NOMO-1 treated with DMSO at 0.1 percent for 48 hours (cell line): ENCODE measurements at regions not wholly inside any gene's neighbourhood (a gene's known extent, or its start where the extent isn't known, plus 50 kb on each side); places are given as distances from the start of the nearest gene placed in this dataset.

Experiments
- DNase-seq: peaks from one replicate; lab custom pipeline; 2025; ENCODE audit not compliant: unreplicated experiment; lab: John Stamatoyannopoulos, UW

DNA sequence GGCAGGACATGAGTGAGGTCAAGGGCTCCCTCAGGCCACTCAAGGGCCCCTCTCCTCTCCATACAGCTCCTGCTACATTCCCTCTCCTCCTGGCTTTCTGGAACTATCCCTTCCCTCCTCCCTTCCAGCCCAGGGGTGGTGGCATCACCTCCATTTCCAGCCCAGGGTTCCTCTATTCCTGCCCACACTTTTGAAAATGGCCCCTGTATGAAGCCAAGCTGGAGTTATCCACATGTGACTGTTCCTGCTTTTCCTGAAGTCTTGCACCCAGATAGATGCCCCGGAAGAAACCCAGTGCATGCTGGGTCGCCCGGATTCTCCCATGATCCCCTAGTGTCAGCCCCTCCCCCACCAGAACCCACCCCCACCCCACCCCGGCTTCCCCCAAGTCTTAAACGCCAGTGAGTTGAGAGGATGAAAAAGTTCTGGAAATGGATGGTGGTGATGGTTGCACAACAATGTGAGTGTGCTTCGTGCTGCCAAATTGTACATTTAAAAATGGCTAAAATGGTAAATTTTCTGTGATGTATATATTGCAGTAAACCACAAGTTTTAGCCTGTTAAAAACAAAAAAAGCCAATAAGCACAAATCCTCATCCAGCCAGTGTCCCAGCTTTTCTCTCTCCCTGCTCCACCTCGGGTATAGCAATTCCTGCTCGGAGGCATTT is 136.9 kb downstream of the SCARB1 start:
- peak; percentile 62 for DNase-seq

- DNase-seq: no peak
Measured at GRCh38 chr12:124725597-124726237, 137.9 kb downstream of the SCARB1 start.

- DNase-seq: no peak
Measured at GRCh38 chr12:124725099-124725498, 138.6 kb downstream of the SCARB1 start.

DNA sequence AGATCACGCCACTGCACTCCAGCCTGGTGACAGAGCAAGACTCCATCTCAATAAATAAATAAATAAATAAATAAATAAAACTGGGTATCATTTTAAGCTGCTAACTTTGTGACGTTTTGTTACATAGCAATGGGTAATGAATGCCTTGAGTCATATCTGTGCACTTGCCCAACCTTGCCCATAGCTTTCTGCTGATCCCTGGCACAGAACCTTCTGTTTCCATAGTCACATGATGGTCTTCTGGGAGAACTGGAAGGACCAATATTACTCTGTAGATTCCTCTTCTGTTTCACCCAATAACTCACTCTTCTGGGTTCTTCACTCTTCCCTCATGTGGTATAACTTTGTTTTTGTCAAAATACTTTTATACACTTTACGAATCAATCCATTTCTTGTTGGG is 140.8 kb downstream of the SCARB1 start:
- DNase-seq: no peak

GRCh38 chr12:124721501-124722162 is 142.0 kb downstream of the SCARB1 start:
- no peak for DNase-seq

DNA sequence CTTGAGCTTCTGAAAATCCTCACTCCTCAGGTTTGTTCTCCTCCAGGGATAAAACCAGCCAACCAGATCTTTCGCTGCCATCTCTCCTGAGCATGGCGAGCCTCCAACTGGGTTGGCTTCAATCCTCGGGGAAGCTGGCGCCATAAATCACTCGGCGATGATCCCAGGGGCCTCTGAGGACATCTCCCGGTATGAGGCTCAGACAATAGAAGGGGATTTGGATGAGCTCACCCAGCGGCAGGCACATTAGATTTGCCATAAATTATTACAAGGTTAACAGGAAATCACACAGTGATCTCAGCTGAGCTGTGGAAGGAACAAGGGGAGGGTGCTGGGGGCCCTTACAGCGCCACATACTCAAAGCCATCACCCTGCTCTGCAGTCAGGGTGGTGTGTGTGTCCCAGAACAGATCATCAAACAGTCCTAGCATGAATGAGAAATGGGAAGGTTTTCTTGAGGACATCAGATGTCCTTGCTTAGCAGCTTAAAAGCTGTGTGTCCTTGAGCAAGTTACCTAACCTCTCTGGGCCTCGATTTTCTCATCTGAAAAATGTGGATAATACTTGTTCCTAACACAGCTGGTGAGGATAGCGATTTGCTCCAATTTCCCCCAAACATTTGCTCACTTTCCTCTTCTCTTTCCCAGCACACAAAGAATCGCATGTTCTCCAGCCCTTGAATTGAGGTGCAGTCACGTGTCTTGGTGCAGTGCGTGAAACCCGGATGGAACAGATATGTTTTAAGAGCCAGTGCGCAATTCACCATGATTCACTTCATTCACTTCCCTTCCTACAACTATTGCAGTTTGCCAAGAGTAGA is 142.8 kb downstream of the SCARB1 start:
- DNase-seq: peak; percentile 75

- DNase-seq: no peak
Measured at GRCh38 chr12:124720004-124720680, 143.5 kb downstream of the SCARB1 start.

DNA sequence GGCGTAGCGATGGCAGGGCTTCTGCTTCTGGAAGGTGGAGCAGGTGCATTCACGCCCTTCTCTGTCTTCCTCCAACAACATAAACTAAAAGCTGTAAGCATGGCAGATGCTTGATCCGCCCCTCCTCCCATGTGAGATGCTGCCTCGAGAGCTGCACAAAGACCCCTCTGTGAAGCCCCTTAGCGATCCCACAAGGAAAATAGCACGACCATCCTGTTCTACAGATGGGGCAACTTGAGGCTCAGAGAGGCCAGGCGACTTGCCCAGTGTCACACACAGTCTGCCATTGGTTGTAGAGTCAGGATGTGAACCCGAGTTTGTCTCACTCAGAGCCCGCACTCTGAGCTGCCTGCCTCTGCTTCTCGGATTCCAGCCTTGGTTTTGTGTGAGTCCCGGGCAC is 144.4 kb downstream of the SCARB1 start:
- DNase-seq: no peak

GRCh38 chr12:124718458-124718857 is 145.2 kb downstream of the SCARB1 start:
- no peak for DNase-seq

GRCh38 chr12:124718036-124718435 is 145.6 kb downstream of the SCARB1 start:
- DNase-seq: no peak

- no peak for DNase-seq
Measured at GRCh38 chr12:124717318-124717717, 146.3 kb downstream of the SCARB1 start.

DNA sequence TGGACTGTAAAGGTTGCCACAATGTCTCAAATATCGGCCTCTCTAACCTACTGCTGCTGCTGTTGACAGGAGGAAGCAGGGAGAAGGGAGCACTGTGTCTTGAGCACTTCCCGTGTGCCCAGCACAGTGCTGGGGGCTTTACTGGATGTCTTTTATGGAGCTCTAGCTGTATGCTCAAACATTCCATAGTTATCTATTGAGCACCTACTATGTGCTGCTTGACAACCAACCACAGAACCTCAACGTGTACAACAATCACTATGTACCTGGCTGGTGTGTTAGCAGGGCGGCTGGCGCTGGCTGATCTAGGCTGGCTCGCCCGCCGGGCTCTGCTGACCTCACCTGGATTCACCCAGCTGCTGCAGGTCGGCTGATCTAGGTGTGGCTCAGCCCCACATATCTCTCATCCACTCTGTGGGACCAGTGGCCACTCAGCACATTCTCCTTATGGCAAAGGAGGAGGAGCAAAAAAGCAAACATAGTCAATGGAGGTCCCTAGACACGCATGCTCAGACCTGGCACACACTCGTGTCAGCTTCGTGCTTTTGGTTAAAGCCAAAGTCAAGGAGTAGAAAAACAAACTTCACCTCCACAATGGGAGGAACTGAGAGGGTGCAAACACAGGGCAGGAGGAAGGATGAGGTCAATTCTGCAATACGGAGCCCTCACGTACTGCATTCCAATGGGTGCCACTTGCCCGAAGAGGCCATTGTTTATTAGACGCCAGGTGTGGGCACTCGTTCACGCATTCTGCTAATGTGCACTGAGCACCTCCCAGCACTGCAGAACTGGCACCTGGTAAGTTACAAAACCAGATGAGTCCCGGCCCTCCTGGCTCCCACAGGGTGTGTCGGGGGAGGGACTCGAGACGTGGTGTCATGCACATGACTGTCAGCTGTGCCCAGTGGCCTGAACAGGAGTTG is 147.2 kb downstream of the SCARB1 start:
- DNase-seq: no peak

DNA sequence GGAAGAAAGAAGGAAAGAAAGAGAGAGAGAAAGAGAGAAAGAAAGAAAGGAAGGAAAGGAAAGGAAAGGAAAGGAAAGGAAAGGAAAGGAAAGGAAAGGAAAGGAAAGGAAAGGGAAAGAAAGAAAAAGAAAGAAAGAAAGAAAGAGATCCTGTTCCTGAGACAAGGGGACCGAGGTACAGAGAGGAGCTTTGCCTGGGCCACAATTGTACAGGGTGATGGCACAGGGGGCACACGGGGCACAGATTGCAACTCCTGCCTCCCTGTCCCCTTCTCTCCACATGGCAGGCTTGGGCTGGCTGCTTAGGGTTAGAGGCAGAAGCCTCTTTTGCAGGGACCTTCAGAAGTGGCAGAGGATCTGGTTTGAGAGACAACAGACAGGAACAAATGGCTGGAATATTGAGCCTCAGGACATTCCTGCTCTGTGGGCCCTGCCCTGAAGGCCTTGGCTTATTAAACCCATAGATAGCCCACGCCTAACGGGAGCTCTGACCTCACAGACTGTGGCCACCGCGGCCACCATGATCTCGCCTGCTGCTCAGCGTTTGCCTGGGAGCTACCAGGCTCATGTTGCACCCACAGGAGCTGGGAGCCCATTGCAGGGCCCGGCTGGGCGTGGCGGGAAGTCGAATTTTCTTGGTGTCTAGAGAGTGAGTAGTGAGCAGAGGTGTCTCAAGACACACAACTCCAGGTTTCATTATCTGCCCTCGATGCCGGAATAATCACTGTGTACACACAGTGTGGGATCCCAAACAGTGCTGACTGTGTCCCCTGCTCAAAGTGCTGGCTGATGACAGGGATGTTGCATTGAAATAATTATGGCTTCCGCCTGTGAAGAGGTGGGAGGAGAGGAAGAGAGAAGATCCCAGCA is 147.9 kb upstream of the NCOR2 start:
- no peak for DNase-seq

- DNase-seq: peak; percentile 88
Measured at GRCh38 chr12:124713436-124714082, 146.1 kb upstream of the NCOR2 start.

GRCh38 chr12:124713041-124713435 is 145.6 kb upstream of the NCOR2 start:
- peak; percentile 33 for DNase-seq

DNA sequence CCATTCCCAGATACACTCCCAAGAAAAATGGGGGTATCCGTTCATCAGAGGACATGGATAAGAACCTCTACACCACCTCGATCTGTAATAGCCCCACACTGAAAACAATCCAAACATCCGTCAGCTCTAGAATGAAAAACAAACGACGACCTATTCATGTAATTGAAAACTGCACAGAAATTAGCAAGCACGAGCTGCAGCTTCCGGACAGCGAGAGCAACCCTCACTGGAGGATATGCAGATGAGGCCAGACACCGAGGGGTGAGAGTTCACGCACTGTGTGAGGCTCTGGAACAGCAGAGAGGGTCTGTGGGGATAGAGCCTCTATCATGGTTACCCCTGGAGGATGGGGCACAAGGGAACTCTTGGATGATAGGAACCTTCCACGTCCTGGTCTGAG is 143.9 kb upstream of the NCOR2 start:
- no peak for DNase-seq

DNA sequence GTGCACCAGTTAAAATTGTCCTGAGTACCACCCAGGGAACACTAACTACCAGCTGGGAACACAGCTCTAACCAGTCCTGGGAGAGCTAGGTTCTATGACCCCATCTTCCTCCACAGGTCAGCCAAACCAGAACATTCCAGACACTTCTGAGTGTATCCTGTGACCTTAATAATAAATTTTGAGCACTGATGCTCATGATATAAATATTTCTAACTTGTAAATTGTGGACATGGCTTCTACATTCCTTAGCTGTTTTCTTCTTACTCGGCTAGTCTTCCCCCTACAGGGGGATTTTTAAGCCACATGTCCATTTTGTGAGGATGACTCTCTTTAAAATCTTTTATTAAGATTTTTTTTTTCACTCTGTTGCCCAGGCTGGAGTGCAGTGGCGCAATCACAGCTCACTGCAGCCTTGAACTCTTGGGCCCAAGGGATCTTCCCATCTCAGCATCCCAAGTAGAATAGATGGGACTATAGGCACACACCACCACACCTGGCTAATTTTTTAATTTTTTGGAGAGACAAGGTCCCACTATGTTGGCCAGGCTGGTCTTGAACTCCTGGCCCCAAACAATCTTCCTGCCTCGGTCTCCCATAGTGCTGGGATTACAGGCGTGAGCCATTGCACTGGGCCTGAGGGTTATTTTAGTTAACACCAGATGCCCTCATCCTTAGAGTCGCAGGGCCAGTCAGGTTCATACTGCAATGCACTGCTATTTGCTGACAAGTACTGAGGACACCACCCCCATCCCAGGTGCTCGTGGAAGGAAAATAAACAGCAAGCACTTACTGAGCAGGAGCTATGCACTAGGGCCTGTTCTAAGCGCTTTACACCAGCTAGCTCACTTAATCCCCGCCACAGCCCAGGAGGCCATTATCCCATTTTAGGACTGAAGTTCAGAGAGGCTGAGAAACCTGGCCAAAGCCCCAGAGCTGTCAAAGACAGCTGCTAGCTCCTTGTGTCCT is 142.6 kb upstream of the NCOR2 start:
- no peak for DNase-seq
